ENCODE measurements at regions not wholly inside any gene's neighbourhood (a gene's known extent, or its start where the extent isn't known, plus 50 kb on each side); places are given as distances from the start of the nearest gene placed in this dataset.

- no peaks in the 10 kb centered on the region for H3K36me3 ChIP-seq (ENCODE audit: low read depth)
- intact Hi-C loops (cut with DNase I, micrococcal nuclease) = no loop called here
- H3K4me3 ChIP-seq = no peak overlapping the region
- peaks cover 8% of the 10 kb centered on the region for H3K9me3 ChIP-seq
- TF ChIP-seq CTCF (IDR thresholded peaks at IDR 0.05) = no peak
- H3K4me1 ChIP-seq (ENCODE audit: low read depth) = no peaks in the 10 kb centered on the region
- no peak for ATAC-seq
- DNase-seq = no peak
Measured at GRCh38 chr4:164575861-164576260, 178.1 kb upstream of the SMIM31 start.

- H3K9me3 ChIP-seq = peaks cover 4% of the 10 kb centered on the region
- no peaks in the 10 kb centered on the region for H3K4me1 ChIP-seq (ENCODE audit: low read depth)
- ATAC-seq = no peak
- intact Hi-C loops (cut with DNase I, micrococcal nuclease) = no loop called here
- DNase-seq = no peak
- H3K4me3 ChIP-seq = no peak overlapping the region
- H3K36me3 ChIP-seq (ENCODE audit: low read depth) = no peaks in the 10 kb centered on the region
- TF ChIP-seq CTCF (IDR thresholded peaks at IDR 0.05) = no peak
Measured at GRCh38 chr4:164579270-164579942, 174.5 kb upstream of the SMIM31 start.

GRCh38 chr4:164591666-164592065, 162.3 kb upstream of the SMIM31 start:
- intact Hi-C loops (cut with DNase I, micrococcal nuclease) = no loop called here
- Histone ChIP-seq H3K9me3 (peaks cover 4% of the 10 kb centered on the region), H3K4me3 (no peak overlapping the region), H3K4me1 (ENCODE audit: low read depth) (no peaks in the 10 kb centered on the region), H3K36me3 (ENCODE audit: low read depth) (no peaks in the 10 kb centered on the region)
- ATAC-seq = no peak
- TF ChIP-seq CTCF (IDR thresholded peaks at IDR 0.05) = no peak
- no peak for DNase-seq

DNA sequence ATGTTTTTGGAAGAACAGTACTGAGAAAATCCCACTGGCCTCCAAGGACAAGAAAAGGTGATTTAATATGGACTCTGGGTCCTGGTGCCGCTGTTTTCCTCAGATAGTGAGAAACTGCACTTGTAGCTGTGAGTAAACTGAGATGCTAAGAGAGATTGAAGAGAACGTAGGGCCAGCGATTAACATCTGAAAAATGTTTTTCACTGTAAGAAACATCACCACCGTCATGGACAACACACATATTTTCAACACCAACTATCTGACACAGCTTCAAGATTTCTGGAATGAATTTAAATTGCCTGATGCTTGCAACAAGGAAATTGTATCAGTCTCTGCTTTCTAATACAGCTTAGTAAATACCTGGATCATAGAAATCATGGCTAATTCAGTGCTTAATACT, 158.2 kb upstream of the SMIM31 start:
- DNase-seq (no peak), ATAC-seq (no peak)
- no peaks in the 10 kb centered on the region for H3K4me1 ChIP-seq (ENCODE audit: low read depth)
- H3K9me3 ChIP-seq = no peaks in the 10 kb centered on the region
- no peaks in the 10 kb centered on the region for H3K36me3 ChIP-seq (ENCODE audit: low read depth)
- no peak for TF ChIP-seq CTCF (IDR thresholded peaks at IDR 0.05)
- no peak overlapping the region for H3K4me3 ChIP-seq
- intact Hi-C loops (cut with DNase I, micrococcal nuclease) = no loop called here

GRCh38 chr4:164596318-164596878, 157.5 kb upstream of the SMIM31 start:
- Histone ChIP-seq H3K4me3 (no peak overlapping the region), H3K9me3 (peaks cover under 1% of the 10 kb centered on the region), H3K4me1 (ENCODE audit: low read depth) (no peaks in the 10 kb centered on the region), H3K36me3 (ENCODE audit: low read depth) (no peaks in the 10 kb centered on the region)
- DNase-seq (peak in 1 of 3 donors; percentile 29), ATAC-seq (no peak)
- TF ChIP-seq CTCF (IDR thresholded peaks at IDR 0.05) = no peak
- intact Hi-C loops (cut with DNase I, micrococcal nuclease) = no loop called here
